CD14-positive monocyte (primary cell): ENCODE measurements at regions not wholly inside any gene's neighbourhood (a gene's known extent, or its start where the extent isn't known, plus 50 kb on each side); places are given as distances from the start of the nearest gene placed in this dataset.

Experiments
- DNase-seq, 3 donors: peaks; one replicate each; pipeline ENCODE4 v3.0.0-alpha.2; 2011 to 2022
- H2AFZ ChIP-seq: 2 replicates; pipeline ENCODE4 v1.6.0; 2012; ENCODE audit warnings: mild to moderate bottlenecking, low read depth, low read length, inconsistent platforms; ENCODE audit not compliant: insufficient read depth, poor library complexity, severe bottlenecking
- H3K27ac ChIP-seq, 2 donors: 1 replicate in 1 of 2; 2 replicates in 1 of 2; pipeline ENCODE4 v1.5.1; 2012 to 2013; ENCODE audit warnings: low read length in 2 of 2, control low read depth in 1 of 2, inconsistent platforms in 1 of 2, low read depth in 1 of 2, mild to moderate bottlenecking in 1 of 2
- H3K27me3 ChIP-seq, 2 donors: one replicate each; pipeline versions ENCODE4 v1.6.0 to v1.6.1; 2011 to 2013; ENCODE audit warnings: low read length in 2 of 2; ENCODE audit not compliant: control insufficient read depth in 2 of 2, insufficient read depth in 2 of 2
- H3K36me3 ChIP-seq, 2 donors: replicated peaks in 1 of 2; 1 replicate in 1 of 2; 2 replicates in 1 of 2; pipeline versions ENCODE4 v1.5.1 to v1.6.1; 2012 to 2013; ENCODE audit warnings: low read length in 2 of 2, control low read depth in 1 of 2, inconsistent platforms in 1 of 2, mild to moderate bottlenecking in 1 of 2; ENCODE audit not compliant: insufficient read depth in 2 of 2, control insufficient read depth in 1 of 2
- H3K4me1 ChIP-seq, 2 donors: 1 replicate in 1 of 2; 2 replicates in 1 of 2; pipeline versions ENCODE4 v1.5.1 to v1.6.1; 2012 to 2013; ENCODE audit warnings: low read length in 2 of 2, control low read depth in 1 of 2, inconsistent platforms in 1 of 2, mild to moderate bottlenecking in 1 of 2, moderate library complexity in 1 of 2; ENCODE audit not compliant: insufficient read depth in 2 of 2, control insufficient read depth in 1 of 2
- H3K4me2 ChIP-seq: replicated peaks from 2 replicates; pipeline ENCODE3; 2012; ENCODE audit warnings: low read length, moderate library complexity, mild to moderate bottlenecking; ENCODE audit not compliant: poor library complexity, severe bottlenecking; ENCODE audit errors: extremely low read depth
- H3K4me3 ChIP-seq, 3 experiments: fragments of 200-600 bp in 1 of 3; sonication (generic) in 1 of 3; replicated peaks in 1 of 3; 1 replicate in 2 of 3; 2 replicates in 1 of 3; pipeline ENCODE4 v1.5.1; 2011 to 2013; ENCODE audit warnings: low read length in 3 of 3, mild to moderate bottlenecking in 3 of 3, control low read depth in 2 of 3, low read depth in 2 of 3, inconsistent platforms in 1 of 3, moderate library complexity in 1 of 3
- H3K79me2 ChIP-seq: 2 replicates; pipeline ENCODE4 v1.6.0; 2012; ENCODE audit warnings: mild to moderate bottlenecking, control low read depth, inconsistent platforms, low read length, moderate library complexity; ENCODE audit not compliant: insufficient read depth
- H3K9ac ChIP-seq: 2 replicates; pipeline ENCODE4 v1.6.0; 2017; ENCODE audit warnings: low read length, mild to moderate bottlenecking; ENCODE audit not compliant: insufficient read depth, poor library complexity, severe bottlenecking
- H3K9me3 ChIP-seq, 2 donors: replicated peaks in 1 of 2; 1 replicate in 1 of 2; 2 replicates in 1 of 2; pipeline versions ENCODE4 v1.5.1 to v1.6.1; 2012 to 2013; ENCODE audit warnings: low read length in 2 of 2, control low read depth in 1 of 2; ENCODE audit not compliant: control insufficient read depth in 1 of 2, insufficient read depth in 1 of 2
- H4K20me1 ChIP-seq: 2 replicates; pipeline ENCODE4 v1.6.0; 2012; ENCODE audit warnings: mild to moderate bottlenecking, low read length, control low read depth, moderate library complexity; ENCODE audit not compliant: insufficient read depth
- H3K27ac Mint-ChIP-seq, 7 donors: one replicate each; pipeline ENCODE4 v1.8.0; 2020; ENCODE audit warnings: mild to moderate bottlenecking in 7 of 7, mixed read lengths in 7 of 7, moderate library complexity in 6 of 7, inconsistent platforms in 2 of 7
- H3K27me3 Mint-ChIP-seq, 3 donors: one replicate each; pipeline ENCODE4 v1.8.0; 2021 to 2022; ENCODE audit warnings: low read depth in 3 of 3, mild to moderate bottlenecking in 3 of 3, mixed read lengths in 3 of 3, moderate library complexity in 3 of 3, inconsistent platforms in 1 of 3
- H3K36me3 Mint-ChIP-seq, 2 donors: one replicate each; pipeline ENCODE4 v1.8.0; 2020; ENCODE audit warnings: mixed read lengths in 2 of 2, inconsistent platforms in 1 of 2, mild to moderate bottlenecking in 1 of 2
- H3K4me1 Mint-ChIP-seq: one replicate; pipeline ENCODE4 v1.8.0; 2020; ENCODE audit warnings: mild to moderate bottlenecking, mixed read lengths
- H3K4me3 Mint-ChIP-seq, 2 donors: one replicate each; pipeline ENCODE4 v1.8.0; 2020; ENCODE audit warnings: mild to moderate bottlenecking in 2 of 2, mixed read lengths in 2 of 2, moderate library complexity in 1 of 2
- H3K9me3 Mint-ChIP-seq, 7 donors: one replicate each; pipeline ENCODE4 v1.8.0; 2020 to 2022; ENCODE audit warnings: mixed read lengths in 7 of 7, mild to moderate bottlenecking in 6 of 7, moderate library complexity in 6 of 7, inconsistent platforms in 2 of 7
- CTCF ChIP-seq: fragments of 200-600 bp; IDR thresholded peaks from one replicate; pipeline ENCODE4 v1.8.0; 2022; ENCODE audit warnings: antibody characterized with exemption, mild to moderate bottlenecking
- WGBS: methylation state at CpG from one replicate; pipeline ENCODE4 v1.1.5; 2013; ENCODE audit warnings: missing lambda C conversion rate; ENCODE audit not compliant: insufficient coverage; 5-methylcytosine and 5-hydroxymethylcytosine counted together
- intact Hi-C, 2 donors: fragments of 100-400 bp; cut with micrococcal nuclease; formaldehyde crosslinking; loops; one replicate each; pipeline versions ENCODE4 v1.15.0 to v1.15.1; 2023

GRCh38 chr5:154129013-154129412, 61.5 kb upstream of the GALNT10 start:
- intact Hi-C loops: no loop called here
- no CpG with 5 or more reads among the region's 3 CpGs for WGBS
- H3K36me3 Mint-ChIP-seq: no peaks in the 10 kb centered on the region
- peaks cover 1 to 17% (median 8%) of the 10 kb centered on the region in 7 donors for H3K9me3 Mint-ChIP-seq
- H2AFZ ChIP-seq: no peak overlapping the region
- H3K27ac Mint-ChIP-seq: no peak overlapping the region
- H4K20me1 ChIP-seq: no peaks in the 10 kb centered on the region
- no peak overlapping the region for H3K4me2 ChIP-seq
- no peak overlapping the region for H3K27ac ChIP-seq
- no peaks in the 10 kb centered on the region for H3K27me3 ChIP-seq
- H3K79me2 ChIP-seq: no peaks in the 10 kb centered on the region
- no peak for TF ChIP-seq CTCF
- no peaks in the 10 kb centered on the region for H3K9me3 ChIP-seq
- peaks cover 2 to 10% (median 2%) of the 10 kb centered on the region in 3 donors for H3K27me3 Mint-ChIP-seq
- no peak overlapping the region for H3K9ac ChIP-seq
- no peak for DNase-seq
- no peaks in the 10 kb centered on the region for H3K36me3 ChIP-seq
- H3K4me1 ChIP-seq: peaks cover 7 to 16% of the 10 kb centered on the region in 2 donors
- no peak overlapping the region for H3K4me3 Mint-ChIP-seq
- no peak overlapping the region for H3K4me3 ChIP-seq
- H3K4me1 Mint-ChIP-seq: peaks cover 18% of the 10 kb centered on the region

GRCh38 chr5:154129921-154130320, 60.6 kb upstream of the GALNT10 start:
- DNase-seq: no peak
- Histone ChIP-seq H3K36me3 (no peaks in the 10 kb centered on the region), H3K9ac (no peak overlapping the region), H3K4me1 (peaks cover 7 to 16% of the 10 kb centered on the region in 2 donors), H3K4me3 (no peak overlapping the region), H3K27me3 (no peaks in the 10 kb centered on the region), H2AFZ (no peak overlapping the region), H3K79me2 (no peaks in the 10 kb centered on the region), H3K9me3 (no peaks in the 10 kb centered on the region), H4K20me1 (no peaks in the 10 kb centered on the region), H3K27ac (no peak overlapping the region), H3K4me2 (no peak overlapping the region)
- no peaks in the 10 kb centered on the region for H3K36me3 Mint-ChIP-seq
- no peak overlapping the region for H3K27ac Mint-ChIP-seq
- H3K27me3 Mint-ChIP-seq: peaks cover 2 to 13% (median 2%) of the 10 kb centered on the region in 3 donors
- peaks cover 1 to 14% (median 5%) of the 10 kb centered on the region in 7 donors for H3K9me3 Mint-ChIP-seq
- H3K4me3 Mint-ChIP-seq: no peak overlapping the region
- peaks cover 18% of the 10 kb centered on the region for H3K4me1 Mint-ChIP-seq
- intact Hi-C loops: no loop called here
- WGBS: no CpG with 5 or more reads among the region's 1 CpG
- no peak for TF ChIP-seq CTCF
